ENCODE measurements at regions not wholly inside any gene's neighbourhood (a gene's known extent, or its start where the extent isn't known, plus 50 kb on each side); places are given as distances from the start of the nearest gene placed in this dataset.

DNA sequence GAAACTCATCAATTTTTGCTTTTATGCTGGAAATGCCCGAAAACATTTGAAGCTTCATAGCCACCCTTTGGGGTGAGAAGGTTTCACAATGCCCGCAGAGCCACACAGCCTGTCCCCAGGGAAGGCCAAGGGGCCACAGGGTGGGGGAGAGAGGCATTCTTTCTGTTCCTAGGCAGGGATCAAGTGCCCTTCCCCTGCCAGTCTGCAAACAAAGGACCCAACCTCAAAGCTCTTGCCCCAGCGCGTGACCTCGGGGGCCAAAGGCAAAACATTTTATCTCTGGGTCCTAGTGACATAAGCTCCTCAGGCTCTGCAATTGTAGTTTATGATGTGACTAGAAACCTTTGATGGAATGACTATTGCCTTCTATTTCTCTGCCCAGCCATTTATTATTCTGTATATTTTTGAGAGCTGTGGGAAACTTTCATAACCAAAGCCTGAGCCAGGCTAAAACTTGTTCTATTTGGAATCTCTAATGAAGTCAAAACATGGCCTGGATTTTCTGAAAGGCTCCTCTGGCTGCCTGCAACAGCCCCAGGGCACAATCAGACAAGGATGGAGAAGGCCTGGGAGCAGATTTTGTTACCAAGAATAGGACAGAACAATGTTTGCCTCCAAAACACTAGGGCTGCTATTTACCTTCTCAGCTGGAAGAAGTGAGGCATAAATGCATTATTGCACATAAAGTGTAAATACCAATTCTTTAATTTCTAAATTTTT lies 137.2 kb upstream of the KCTD1 start:
- Histone ChIP-seq H3K27me3 (no peaks in the 10 kb centered on the region), H3K27ac (no peak overlapping the region), H3K36me3 (no peaks in the 10 kb centered on the region), H3K4me1 (no peaks in the 10 kb centered on the region), H3K9me3 (no peaks in the 10 kb centered on the region), H3K4me3 (no peak overlapping the region)
- TF ChIP-seq, protein P1, sequence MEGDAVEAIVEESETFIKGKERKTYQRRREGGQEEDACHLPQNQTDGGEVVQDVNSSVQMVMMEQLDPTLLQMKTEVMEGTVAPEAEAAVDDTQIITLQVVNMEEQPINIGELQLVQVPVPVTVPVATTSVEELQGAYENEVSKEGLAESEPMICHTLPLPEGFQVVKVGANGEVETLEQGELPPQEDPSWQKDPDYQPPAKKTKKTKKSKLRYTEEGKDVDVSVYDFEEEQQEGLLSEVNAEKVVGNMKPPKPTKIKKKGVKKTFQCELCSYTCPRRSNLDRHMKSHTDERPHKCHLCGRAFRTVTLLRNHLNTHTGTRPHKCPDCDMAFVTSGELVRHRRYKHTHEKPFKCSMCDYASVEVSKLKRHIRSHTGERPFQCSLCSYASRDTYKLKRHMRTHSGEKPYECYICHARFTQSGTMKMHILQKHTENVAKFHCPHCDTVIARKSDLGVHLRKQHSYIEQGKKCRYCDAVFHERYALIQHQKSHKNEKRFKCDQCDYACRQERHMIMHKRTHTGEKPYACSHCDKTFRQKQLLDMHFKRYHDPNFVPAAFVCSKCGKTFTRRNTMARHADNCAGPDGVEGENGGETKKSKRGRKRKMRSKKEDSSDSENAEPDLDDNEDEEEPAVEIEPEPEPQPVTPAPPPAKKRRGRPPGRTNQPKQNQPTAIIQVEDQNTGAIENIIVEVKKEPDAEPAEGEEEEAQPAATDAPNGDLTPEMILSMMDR (IDR thresholded peaks at IDR 0.05) = no peak
- TF ChIP-seq POLR2A (IDR thresholded peaks at IDR 0.05) (no peak), EP300 (IDR thresholded peaks at IDR 0.05) (no peak), POLR2AphosphoS5 (IDR thresholded peaks at IDR 0.05) (no peak)
- 75% methylated on average over 5 of the region's 5 CpGs for WGBS
- DNase-seq (ENCODE audit: low spot score in 2 of 2) = no peak

DNA sequence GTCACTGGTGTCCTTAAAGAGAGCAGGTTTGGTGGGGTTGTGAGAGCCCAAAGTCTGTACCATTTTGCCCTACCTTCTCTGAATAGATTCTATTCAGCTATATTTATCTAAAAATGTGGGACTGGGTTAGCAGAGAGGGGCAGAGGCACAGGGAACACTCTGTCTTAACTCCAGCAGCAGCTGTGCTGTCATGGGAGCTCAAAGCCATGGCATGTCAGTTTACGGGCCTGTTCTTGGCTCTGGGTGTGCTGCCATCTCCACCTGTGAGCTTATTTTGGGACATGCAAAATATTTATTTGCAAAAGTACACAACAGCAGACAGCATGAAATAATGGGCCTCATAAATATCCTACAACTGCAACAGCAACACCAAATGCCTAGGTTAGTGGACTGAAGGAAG lies 129.6 kb upstream of the KCTD1 start:
- Histone ChIP-seq H3K36me3 (no peaks in the 10 kb centered on the region), H3K4me3 (no peak overlapping the region), H3K9me3 (no peaks in the 10 kb centered on the region), H3K27ac (no peak overlapping the region), H3K27me3 (no peaks in the 10 kb centered on the region), H3K4me1 (no peaks in the 10 kb centered on the region)
- no peak for DNase-seq (ENCODE audit: low spot score in 2 of 2)
- 60% methylated on average over 1 of the region's 1 CpG for WGBS
- TF ChIP-seq POLR2AphosphoS5 (IDR thresholded peaks at IDR 0.05) (no peak), EP300 (IDR thresholded peaks at IDR 0.05) (no peak), POLR2A (IDR thresholded peaks at IDR 0.05) (no peak)
- TF ChIP-seq, protein P1 (IDR thresholded peaks at IDR 0.05) = no peak

- Histone ChIP-seq H3K4me1 (no peaks in the 10 kb centered on the region), H3K36me3 (no peaks in the 10 kb centered on the region), H3K4me3 (no peak overlapping the region), H3K27me3 (peaks cover 12% of the 10 kb centered on the region), H3K9me3 (no peaks in the 10 kb centered on the region), H3K27ac (no peak overlapping the region)
- WGBS = 65% methylated on average over 2 of the region's 2 CpGs
- TF ChIP-seq, protein P1 (IDR thresholded peaks at IDR 0.05) = no peak
- no peak for TF ChIP-seq POLR2AphosphoS5 (IDR thresholded peaks at IDR 0.05)
- no peak for TF ChIP-seq EP300 (IDR thresholded peaks at IDR 0.05)
- TF ChIP-seq POLR2A (IDR thresholded peaks at IDR 0.05) = no peak
- no peak for DNase-seq (ENCODE audit: low spot score in 2 of 2)
Observed at GRCh38 chr18:26667046-26667445, 118.7 kb upstream of the KCTD1 start.

- WGBS = 85% methylated on average over 5 of the region's 5 CpGs
- Histone ChIP-seq H3K4me1 (peaks cover 1% of the 10 kb centered on the region), H3K27me3 (peaks cover 33% of the 10 kb centered on the region), H3K36me3 (no peaks in the 10 kb centered on the region), H3K4me3 (no peak overlapping the region), H3K27ac (no peak overlapping the region), H3K9me3 (no peaks in the 10 kb centered on the region)
- TF ChIP-seq POLR2A (IDR thresholded peaks at IDR 0.05) (no peak), EP300 (IDR thresholded peaks at IDR 0.05) (no peak), POLR2AphosphoS5 (IDR thresholded peaks at IDR 0.05) (no peak)
- TF ChIP-seq, protein P1 (IDR thresholded peaks at IDR 0.05) = no peak
- no peak for DNase-seq (ENCODE audit: low spot score in 2 of 2)
Observed at GRCh38 chr18:26662996-26663395, 114.6 kb upstream of the KCTD1 start.

DNA sequence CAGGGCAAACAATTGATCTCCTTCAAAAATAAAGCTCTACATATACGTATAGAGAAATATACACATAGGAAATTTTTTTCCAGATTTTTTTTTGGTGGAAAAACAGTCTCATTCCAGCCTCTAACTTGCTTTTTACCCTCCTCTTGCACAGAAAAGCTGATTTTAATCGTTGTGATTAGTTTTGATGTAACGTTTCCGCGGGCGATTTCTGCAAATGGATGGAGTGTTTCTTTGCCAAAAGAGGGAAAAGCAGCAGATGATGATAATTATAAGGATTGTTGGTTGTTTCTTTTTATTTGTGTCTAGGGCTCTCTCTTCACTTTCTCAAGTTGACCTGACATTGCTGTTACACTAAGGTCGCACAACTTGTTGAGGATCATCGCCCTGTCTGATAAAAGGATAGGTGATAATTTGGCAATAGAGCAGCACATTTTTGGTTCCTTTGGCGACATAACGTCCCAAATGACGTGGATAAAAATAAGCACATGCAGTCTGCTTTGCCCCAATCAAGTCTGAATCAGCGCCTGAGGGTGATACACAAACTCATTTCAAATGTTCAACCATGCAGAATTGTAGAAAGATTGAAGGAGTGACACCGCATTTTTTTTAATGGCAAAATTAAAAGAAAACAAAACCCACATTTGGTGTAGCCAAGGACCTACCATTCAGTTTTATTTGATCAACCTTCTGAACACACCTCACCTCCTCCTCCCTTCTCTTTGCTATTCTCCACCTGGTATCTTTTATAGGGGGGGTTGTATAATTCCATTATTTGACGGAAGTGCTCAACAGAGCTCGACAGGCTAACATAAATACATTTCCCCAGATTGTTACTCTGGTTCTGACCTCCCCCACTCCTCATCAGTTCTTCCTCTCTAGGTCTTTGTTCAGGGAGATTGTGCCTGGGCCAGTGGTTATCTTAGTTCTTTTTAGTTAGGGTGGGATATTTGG lies 109.6 kb upstream of the KCTD1 start:
- TF ChIP-seq POLR2A (IDR thresholded peaks at IDR 0.05) (no peak), POLR2AphosphoS5 (IDR thresholded peaks at IDR 0.05) (no peak), EP300 (IDR thresholded peaks at IDR 0.05) (no peak)
- TF ChIP-seq, protein P1 (IDR thresholded peaks at IDR 0.05) = no peak
- DNase-seq (ENCODE audit: low spot score in 2 of 2) = no peak
- peak overlapping the region; percentile 72 for H3K4me3 ChIP-seq
- H3K27me3 ChIP-seq = peaks cover 22% of the 10 kb centered on the region
- no peak overlapping the region for H3K27ac ChIP-seq
- H3K9me3 ChIP-seq = no peaks in the 10 kb centered on the region
- peaks cover 29% of the 10 kb centered on the region for H3K4me1 ChIP-seq
- WGBS = 13% methylated on average over 15 of the region's 15 CpGs
- no peaks in the 10 kb centered on the region for H3K36me3 ChIP-seq
